HepG2 (cell line): ENCODE measurements at regions not wholly inside any gene's neighbourhood (a gene's known extent, or its start where the extent isn't known, plus 50 kb on each side); places are given as distances from the start of the nearest gene placed in this dataset.

Experiments
- ATAC-seq: fragments of 200-7000 bp; cut with Tn5 transposase; 3 replicates; pipeline ENCODE4 v1.9.1; 2020; ENCODE audit warnings: mild to moderate bottlenecking, moderate library complexity
- BruUV-seq: library from RNA; stranded (reverse); fragments of 400-500 nt; replicated peaks from 2 replicates; lab custom pipeline; 2021; lab: Mats Ljungman, UMichigan
- CTCF ChIA-PET: fragments of 300-600 bp; formaldehyde crosslinking; extraction: SDS; loops from one replicate; lab custom pipeline; 2021; ENCODE audit warnings: low total read pairs, inconsistent platforms, low intra/inter-chr PET ratio; lab: Yijun Ruan, JAX
- POLR2A ChIA-PET: fragments of 350-600 bp; sonication (Branson Sonifier 250); formaldehyde crosslinking; loops from one replicate; lab custom pipeline; 2020; ENCODE audit warnings: antibody characterized with exemption, inconsistent platforms; lab: Yijun Ruan, JAX
- DNase-seq: peaks from one replicate; pipeline ENCODE4 v3.0.0-alpha.2; 2015; ENCODE audit warnings: low spot score
- FAIRE-seq: peaks from 3 replicates; lab custom pipeline; 2011; peaks lifted over from hg19 to GRCh38; lab: Jason Lieb, UNC
- H2AFZ ChIP-seq: one replicate; pipeline ENCODE4 v1.6.1; 2011; ENCODE audit warnings: low read length, inconsistent platforms
- H3K27ac ChIP-seq: fragments of 300-600 bp; 3 replicates; pipeline ENCODE4 v1.8.0; 2011; ENCODE audit warnings: mixed run types, mild to moderate bottlenecking, mixed read lengths, low read length, inconsistent platforms; ENCODE audit not compliant: insufficient read depth; ENCODE audit errors: extremely low read length
- H3K27me3 ChIP-seq, 2 experiments: fragments of 200-600 bp in 1 of 2; 2 replicates in 1 of 2; 3 replicates in 1 of 2; pipeline versions ENCODE4 v1.6.0 to v1.8.0; 2011; ENCODE audit warnings: low read length in 2 of 2, mild to moderate bottlenecking in 2 of 2, moderate library complexity in 2 of 2, inconsistent platforms in 1 of 2; ENCODE audit not compliant: insufficient read depth in 2 of 2, control insufficient read depth in 1 of 2
- H3K36me3 ChIP-seq, 2 experiments: fragments of 200-600 bp in 1 of 2; replicated peaks in 1 of 2; 2 replicates in 1 of 2; 3 replicates in 1 of 2; pipeline versions ENCODE4 v1.5.1 to v1.8.0; 2011; ENCODE audit warnings: low read length in 2 of 2, inconsistent platforms in 1 of 2; ENCODE audit not compliant: insufficient read depth in 2 of 2, control insufficient read depth in 1 of 2
- H3K4me1 ChIP-seq: 2 replicates; pipeline ENCODE4 v1.5.1; 2012; ENCODE audit warnings: low read length, inconsistent platforms; ENCODE audit not compliant: insufficient read depth
- H3K4me2 ChIP-seq: 2 replicates; pipeline ENCODE4 v1.6.0; 2011; ENCODE audit warnings: low read depth, low read length, inconsistent platforms
- H3K4me3 ChIP-seq, 3 experiments: fragments of 200-600 bp in 1 of 3; sonication (generic), shearing (Covaris generic) in 1 of 3; replicated peaks in 1 of 3; 2 replicates each; pipeline ENCODE4 v1.5.1; 2011 to 2016; ENCODE audit warnings: low read length in 3 of 3, inconsistent platforms in 2 of 3, low read depth in 2 of 3, mild to moderate bottlenecking in 2 of 3, control low read depth in 1 of 3, mixed read lengths in 1 of 3; ENCODE audit not compliant: insufficient read depth in 1 of 3
- H3K79me2 ChIP-seq: one replicate; pipeline ENCODE4 v1.6.1; 2011; ENCODE audit warnings: low read length, inconsistent platforms; ENCODE audit not compliant: insufficient read depth
- H3K9ac ChIP-seq: 2 replicates; pipeline ENCODE4 v1.6.0; 2011; ENCODE audit warnings: mild to moderate bottlenecking, low read depth, low read length, inconsistent platforms; ENCODE audit not compliant: insufficient read depth
- H3K9me3 ChIP-seq: 2 replicates; pipeline ENCODE4 v1.5.1; 2012; ENCODE audit warnings: mild to moderate bottlenecking, low read length
- H4K20me1 ChIP-seq: 2 replicates; pipeline ENCODE4 v1.6.0; 2011; ENCODE audit warnings: inconsistent platforms, mild to moderate bottlenecking, low read length, moderate library complexity; ENCODE audit not compliant: insufficient read depth
- ZNF441 ChIP-seq: sonication (generic); formaldehyde crosslinking; IDR thresholded peaks from 2 replicates; pipeline ENCODE4 v1.7.0; 2021; ENCODE audit warnings: missing genetic modification reagents, borderline replicate concordance
- ZNF563 ChIP-seq: sonication (generic); formaldehyde crosslinking; IDR thresholded peaks from 2 replicates; pipeline ENCODE4 v1.8.0; 2022; ENCODE audit warnings: mild to moderate bottlenecking, moderate library complexity, missing genetic modification reagents
- ZNF598 ChIP-seq: sonication (generic); formaldehyde crosslinking; IDR thresholded peaks from 2 replicates; pipeline ENCODE4 v1.5.1; 2020; ENCODE audit warnings: mild to moderate bottlenecking, missing genetic modification reagents, borderline replicate concordance
- WGBS: methylation state at CpG from one replicate; pipeline ENCODE4 v1.1.6; 2017; ENCODE audit warnings: low lambda C conversion rate; 5-methylcytosine and 5-hydroxymethylcytosine counted together
- in situ Hi-C: cut with HindIII; loops from 2 replicates; pipeline ENCODE4 v1.10.0; 2017; ENCODE audit warnings: low pct_unique_long_range_greater_than_20kb; ENCODE audit not compliant: extremely low pct_ligation_motif_present
- intact Hi-C: fragments of 100-400 bp; cut with micrococcal nuclease; formaldehyde crosslinking; loops from one replicate; pipeline ENCODE4 v1.10.0; 2022; ENCODE audit not compliant: unreplicated experiment
- TF ChIP-seq, protein P1 (sequence below): sonication (generic); formaldehyde crosslinking; conservative IDR thresholded peaks from 2 replicates; pipeline ENCODE4 v1.4.0; 2020; ENCODE audit warnings: missing genetic modification reagents
- TF ChIP-seq, protein P2 (sequence below): sonication (generic); formaldehyde crosslinking; IDR thresholded peaks from 2 replicates; pipeline ENCODE4 v1.4.0; 2020; ENCODE audit warnings: missing genetic modification reagents
- TF ChIP-seq, protein P3 (sequence below): IDR thresholded peaks from 2 replicates; pipeline ENCODE4 v1.6.1; 2012; ENCODE audit warnings: low read length, improper control_type of control experiment

GRCh38 chr1:232335261-232335660, 294.7 kb downstream of the SIPA1L2 start (continued):
- TF ChIP-seq, protein P1, sequence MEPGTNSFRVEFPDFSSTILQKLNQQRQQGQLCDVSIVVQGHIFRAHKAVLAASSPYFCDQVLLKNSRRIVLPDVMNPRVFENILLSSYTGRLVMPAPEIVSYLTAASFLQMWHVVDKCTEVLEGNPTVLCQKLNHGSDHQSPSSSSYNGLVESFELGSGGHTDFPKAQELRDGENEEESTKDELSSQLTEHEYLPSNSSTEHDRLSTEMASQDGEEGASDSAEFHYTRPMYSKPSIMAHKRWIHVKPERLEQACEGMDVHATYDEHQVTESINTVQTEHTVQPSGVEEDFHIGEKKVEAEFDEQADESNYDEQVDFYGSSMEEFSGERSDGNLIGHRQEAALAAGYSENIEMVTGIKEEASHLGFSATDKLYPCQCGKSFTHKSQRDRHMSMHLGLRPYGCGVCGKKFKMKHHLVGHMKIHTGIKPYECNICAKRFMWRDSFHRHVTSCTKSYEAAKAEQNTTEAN (CRISPR knock-in tag): no peak
- TF ChIP-seq, protein P2, sequence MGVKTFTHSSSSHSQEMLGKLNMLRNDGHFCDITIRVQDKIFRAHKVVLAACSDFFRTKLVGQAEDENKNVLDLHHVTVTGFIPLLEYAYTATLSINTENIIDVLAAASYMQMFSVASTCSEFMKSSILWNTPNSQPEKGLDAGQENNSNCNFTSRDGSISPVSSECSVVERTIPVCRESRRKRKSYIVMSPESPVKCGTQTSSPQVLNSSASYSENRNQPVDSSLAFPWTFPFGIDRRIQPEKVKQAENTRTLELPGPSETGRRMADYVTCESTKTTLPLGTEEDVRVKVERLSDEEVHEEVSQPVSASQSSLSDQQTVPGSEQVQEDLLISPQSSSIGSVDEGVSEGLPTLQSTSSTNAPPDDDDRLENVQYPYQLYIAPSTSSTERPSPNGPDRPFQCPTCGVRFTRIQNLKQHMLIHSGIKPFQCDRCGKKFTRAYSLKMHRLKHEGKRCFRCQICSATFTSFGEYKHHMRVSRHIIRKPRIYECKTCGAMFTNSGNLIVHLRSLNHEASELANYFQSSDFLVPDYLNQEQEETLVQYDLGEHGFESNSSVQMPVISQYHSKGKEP (CRISPR knock-in tag): no peak
- TF ChIP-seq, all 625 proteins: peak for 0

DNA sequence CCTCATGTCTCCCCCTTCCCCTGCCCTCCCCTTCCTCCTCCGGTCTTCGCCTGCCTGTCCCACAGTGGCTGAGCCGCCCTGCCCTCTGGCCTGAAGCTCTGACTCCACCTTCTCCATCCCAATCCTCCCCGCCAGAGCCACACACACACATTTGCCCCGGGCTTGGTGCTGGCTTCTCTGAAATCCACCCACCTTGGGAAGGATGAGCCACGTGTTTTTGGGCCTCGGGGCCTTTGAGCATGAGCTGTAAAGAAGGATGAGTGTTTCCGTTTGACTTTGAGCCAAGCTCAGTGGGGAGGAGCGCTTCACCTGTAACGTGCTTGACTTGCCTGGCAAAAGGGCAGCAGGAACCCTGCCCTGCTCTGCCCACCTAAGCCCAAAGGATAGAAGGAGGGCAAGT, 295.1 kb downstream of the SIPA1L2 start:
- Histone ChIP-seq H3K4me2 (no peak overlapping the region), H3K36me3 (no peaks in the 10 kb centered on the region), H3K4me1 (no peaks in the 10 kb centered on the region), H4K20me1 (no peaks in the 10 kb centered on the region), H3K4me3 (no peak overlapping the region), H3K9ac (no peak overlapping the region), H2AFZ (no peak overlapping the region), H3K79me2 (no peaks in the 10 kb centered on the region), H3K27me3 (peaks cover 0 to 3% of the 10 kb centered on the region in 2 experiments; a peak in 2 of 5 replicates), H3K27ac (no peak overlapping the region), H3K9me3 (no peaks in the 10 kb centered on the region; the same call in 1 of the 2 replicates)
- in situ Hi-C loops: no loop called here
- POLR2A ChIA-PET: no interaction called here
- CTCF ChIA-PET: no interaction called here
- FAIRE-seq: no peak
- BruUV-seq: no TSS peak
- no peak for DNase-seq
- WGBS: 10% methylated on average over 7 of the region's 10 CpGs
- TF ChIP-seq ZNF441 (CRISPR knock-in tag) (no peak), ZNF598 (CRISPR knock-in tag) (no peak), ZNF563 (no peak)
- TF ChIP-seq, protein P3, sequence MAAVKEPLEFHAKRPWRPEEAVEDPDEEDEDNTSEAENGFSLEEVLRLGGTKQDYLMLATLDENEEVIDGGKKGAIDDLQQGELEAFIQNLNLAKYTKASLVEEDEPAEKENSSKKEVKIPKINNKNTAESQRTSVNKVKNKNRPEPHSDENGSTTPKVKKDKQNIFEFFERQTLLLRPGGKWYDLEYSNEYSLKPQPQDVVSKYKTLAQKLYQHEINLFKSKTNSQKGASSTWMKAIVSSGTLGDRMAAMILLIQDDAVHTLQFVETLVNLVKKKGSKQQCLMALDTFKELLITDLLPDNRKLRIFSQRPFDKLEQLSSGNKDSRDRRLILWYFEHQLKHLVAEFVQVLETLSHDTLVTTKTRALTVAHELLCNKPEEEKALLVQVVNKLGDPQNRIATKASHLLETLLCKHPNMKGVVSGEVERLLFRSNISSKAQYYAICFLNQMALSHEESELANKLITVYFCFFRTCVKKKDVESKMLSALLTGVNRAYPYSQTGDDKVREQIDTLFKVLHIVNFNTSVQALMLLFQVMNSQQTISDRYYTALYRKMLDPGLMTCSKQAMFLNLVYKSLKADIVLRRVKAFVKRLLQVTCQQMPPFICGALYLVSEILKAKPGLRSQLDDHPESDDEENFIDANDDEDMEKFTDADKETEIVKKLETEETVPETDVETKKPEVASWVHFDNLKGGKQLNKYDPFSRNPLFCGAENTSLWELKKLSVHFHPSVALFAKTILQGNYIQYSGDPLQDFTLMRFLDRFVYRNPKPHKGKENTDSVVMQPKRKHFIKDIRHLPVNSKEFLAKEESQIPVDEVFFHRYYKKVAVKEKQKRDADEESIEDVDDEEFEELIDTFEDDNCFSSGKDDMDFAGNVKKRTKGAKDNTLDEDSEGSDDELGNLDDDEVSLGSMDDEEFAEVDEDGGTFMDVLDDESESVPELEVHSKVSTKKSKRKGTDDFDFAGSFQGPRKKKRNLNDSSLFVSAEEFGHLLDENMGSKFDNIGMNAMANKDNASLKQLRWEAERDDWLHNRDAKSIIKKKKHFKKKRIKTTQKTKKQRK: no peak
- intact Hi-C loops: no loop called here
- no peak for ATAC-seq
